HEK293 (cell line): ENCODE measurements at regions not wholly inside any gene's neighbourhood (a gene's known extent, or its start where the extent isn't known, plus 50 kb on each side); places are given as distances from the start of the nearest gene placed in this dataset.

ENCODE experiments used
- CTCF ChIA-PET: fragments of 350-600 bp; formaldehyde crosslinking; extraction: SDS; loops from one replicate; lab custom pipeline; 2021; ENCODE audit warnings: antibody characterized with exemption; lab: Yijun Ruan, JAX
- POLR2A ChIA-PET: fragments of 300-600 bp; formaldehyde crosslinking; extraction: SDS; loops from one replicate; lab custom pipeline; 2020; ENCODE audit warnings: antibody characterized with exemption, inconsistent platforms; lab: Yijun Ruan, JAX
- H3K27ac ChIP-seq: fragments of 200-500 bp; sonication (Bioruptor generic); 2 replicates; pipeline ENCODE4 v1.5.1; 2014; ENCODE audit warnings: low read depth, low read length, control low read depth, inconsistent platforms; ENCODE audit errors: extremely low read depth
- H3K36me3 ChIP-seq, 2 experiments: fragments of 200-500 bp in 1 of 2; sonication (Bioruptor generic) in 1 of 2; 1 replicate in 1 of 2; 2 replicates in 1 of 2; pipeline ENCODE4 v1.5.1; 2014 to 2017; ENCODE audit warnings: inconsistent platforms in 2 of 2, low read length in 2 of 2; ENCODE audit not compliant: control insufficient read depth in 2 of 2, insufficient read depth in 1 of 2
- H3K4me1 ChIP-seq: fragments of 200-500 bp; sonication (Bioruptor generic); 2 replicates; pipeline ENCODE4 v1.5.1; 2014; ENCODE audit warnings: mild to moderate bottlenecking, low read length, inconsistent platforms; ENCODE audit not compliant: control insufficient read depth, insufficient read depth
- H3K4me3 ChIP-seq: 2 replicates; pipeline ENCODE4 v1.5.1; 2011; ENCODE audit warnings: low read depth, mild to moderate bottlenecking, control low read depth, low read length, moderate library complexity
- H3K9me3 ChIP-seq: fragments of 200-500 bp; sonication (Bioruptor generic); 2 replicates; pipeline ENCODE4 v1.5.1; 2014; ENCODE audit warnings: low read depth, low read length, inconsistent platforms; ENCODE audit not compliant: control insufficient read depth, insufficient read depth
- GLI2 ChIP-seq: fragments of 450-650 bp; formaldehyde crosslinking; IDR thresholded peaks from 2 replicates; pipeline ENCODE4; 2017; ENCODE audit warnings: missing biosample characterization, missing genetic modification characterization, low read depth, borderline replicate concordance
- ZBTB20 ChIP-seq: fragments of 450-650 bp; formaldehyde crosslinking; IDR thresholded peaks from 2 replicates; pipeline ENCODE4 v1.5.1; 2016; ENCODE audit warnings: missing biosample characterization, missing genetic modification characterization
- ZEB2 ChIP-seq: fragments of 450-650 bp; formaldehyde crosslinking; IDR thresholded peaks from 2 replicates; pipeline ENCODE4 v1.5.1; 2016; ENCODE audit warnings: missing biosample characterization, missing genetic modification characterization
- ZNF10 ChIP-seq: fragments of 450-650 bp; formaldehyde crosslinking; IDR thresholded peaks from 2 replicates; pipeline ENCODE4 v1.5.1; 2017; ENCODE audit warnings: missing biosample characterization, missing genetic modification characterization
- ZNF133 ChIP-seq: fragments of 450-650 bp; formaldehyde crosslinking; IDR thresholded peaks from 2 replicates; pipeline ENCODE4 v1.5.1; 2016; ENCODE audit warnings: missing biosample characterization, missing genetic modification characterization
- ZNF146 ChIP-seq: fragments of 450-650 bp; formaldehyde crosslinking; IDR thresholded peaks from 2 replicates; pipeline ENCODE4 v1.5.1; 2016; ENCODE audit warnings: missing biosample characterization, missing genetic modification characterization
- ZNF350 ChIP-seq: fragments of 450-650 bp; formaldehyde crosslinking; IDR thresholded peaks from 2 replicates; pipeline ENCODE4 v1.5.0; 2017; ENCODE audit warnings: missing biosample characterization, mild to moderate bottlenecking, missing genetic modification characterization
- ZNF530 ChIP-seq: fragments of 450-650 bp; formaldehyde crosslinking; IDR thresholded peaks from 2 replicates; pipeline ENCODE4 v1.5.1; 2016; ENCODE audit warnings: low read depth, missing biosample characterization, missing genetic modification characterization
- ZNF555 ChIP-seq: fragments of 450-650 bp; formaldehyde crosslinking; conservative IDR thresholded peaks from 2 replicates; pipeline ENCODE4 v1.5.1; 2017; ENCODE audit warnings: missing biosample characterization, mild to moderate bottlenecking, missing genetic modification characterization, inconsistent platforms
- ZNF660 ChIP-seq: fragments of 450-650 bp; IDR thresholded peaks from 2 replicates; pipeline ENCODE4 v1.5.1; 2018; ENCODE audit warnings: missing biosample characterization, mild to moderate bottlenecking, missing genetic modification characterization
- TF ChIP-seq, protein P1 (sequence below): fragments of 450-650 bp; formaldehyde crosslinking; IDR thresholded peaks from 2 replicates; pipeline ENCODE4 v1.5.0; 2017; ENCODE audit warnings: missing biosample characterization, missing genetic modification characterization, borderline replicate concordance
- TF ChIP-seq, protein P2 (sequence below): fragments of 450-650 bp; formaldehyde crosslinking; IDR thresholded peaks from 2 replicates; pipeline ENCODE4 v1.5.1; 2016; ENCODE audit warnings: missing biosample characterization, missing genetic modification characterization, low read depth
- TF ChIP-seq, protein P3 (sequence below): fragments of 450-650 bp; formaldehyde crosslinking; IDR thresholded peaks from 2 replicates; pipeline ENCODE4 v1.5.1; 2017; ENCODE audit warnings: missing biosample characterization, missing genetic modification characterization
- TF ChIP-seq, protein P4 (sequence below): sonication (generic); formaldehyde crosslinking; IDR thresholded peaks from 2 replicates; pipeline ENCODE4 v1.8.1; 2022; ENCODE audit warnings: mild to moderate bottlenecking, moderate library complexity, missing genetic modification reagents
- TF ChIP-seq, protein P5 (sequence below): fragments of 450-650 bp; formaldehyde crosslinking; IDR thresholded peaks from 2 replicates; pipeline ENCODE4 v1.5.1; 2016; ENCODE audit warnings: missing biosample characterization, missing genetic modification characterization
- TF ChIP-seq, protein P6 (sequence below): fragments of 450-650 bp; formaldehyde crosslinking; IDR thresholded peaks from 2 replicates; pipeline ENCODE4 v1.5.1; 2017; ENCODE audit warnings: missing biosample characterization, missing genetic modification characterization
- TF ChIP-seq, protein P7 (sequence below): fragments of 450-650 bp; formaldehyde crosslinking; IDR thresholded peaks from 2 replicates; pipeline ENCODE4 v1.5.1; 2016; ENCODE audit warnings: missing biosample characterization, missing genetic modification characterization
- TF ChIP-seq, protein P8 (sequence below): fragments of 450-650 bp; formaldehyde crosslinking; IDR thresholded peaks from 2 replicates; pipeline ENCODE4 v1.5.1; 2017; ENCODE audit warnings: missing biosample characterization, missing genetic modification characterization

DNA sequence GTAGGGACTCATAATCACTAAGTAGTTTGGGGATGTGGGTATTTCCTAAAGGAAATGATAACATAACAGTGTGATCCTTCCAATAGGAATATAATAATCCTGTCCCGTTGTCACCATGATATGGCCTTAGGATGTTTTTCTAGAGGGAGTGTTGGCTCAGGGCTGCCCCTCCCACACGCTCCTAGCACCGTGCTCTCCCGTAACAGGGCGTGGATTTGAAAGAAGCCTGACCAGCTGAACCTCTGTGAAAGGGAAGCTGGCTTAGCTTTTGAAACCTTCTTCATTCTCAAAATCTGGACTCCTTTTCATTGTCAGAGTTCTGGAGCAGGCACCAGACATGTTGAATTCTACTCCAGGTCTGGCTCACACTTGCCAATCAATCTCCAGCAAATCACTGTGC, 103.4 kb upstream of the SASH1 start:
- H3K36me3 ChIP-seq = no peaks in the 10 kb centered on the region
- no peak overlapping the region for H3K27ac ChIP-seq
- no peaks in the 10 kb centered on the region for H3K9me3 ChIP-seq
- TF ChIP-seq, protein P1, sequence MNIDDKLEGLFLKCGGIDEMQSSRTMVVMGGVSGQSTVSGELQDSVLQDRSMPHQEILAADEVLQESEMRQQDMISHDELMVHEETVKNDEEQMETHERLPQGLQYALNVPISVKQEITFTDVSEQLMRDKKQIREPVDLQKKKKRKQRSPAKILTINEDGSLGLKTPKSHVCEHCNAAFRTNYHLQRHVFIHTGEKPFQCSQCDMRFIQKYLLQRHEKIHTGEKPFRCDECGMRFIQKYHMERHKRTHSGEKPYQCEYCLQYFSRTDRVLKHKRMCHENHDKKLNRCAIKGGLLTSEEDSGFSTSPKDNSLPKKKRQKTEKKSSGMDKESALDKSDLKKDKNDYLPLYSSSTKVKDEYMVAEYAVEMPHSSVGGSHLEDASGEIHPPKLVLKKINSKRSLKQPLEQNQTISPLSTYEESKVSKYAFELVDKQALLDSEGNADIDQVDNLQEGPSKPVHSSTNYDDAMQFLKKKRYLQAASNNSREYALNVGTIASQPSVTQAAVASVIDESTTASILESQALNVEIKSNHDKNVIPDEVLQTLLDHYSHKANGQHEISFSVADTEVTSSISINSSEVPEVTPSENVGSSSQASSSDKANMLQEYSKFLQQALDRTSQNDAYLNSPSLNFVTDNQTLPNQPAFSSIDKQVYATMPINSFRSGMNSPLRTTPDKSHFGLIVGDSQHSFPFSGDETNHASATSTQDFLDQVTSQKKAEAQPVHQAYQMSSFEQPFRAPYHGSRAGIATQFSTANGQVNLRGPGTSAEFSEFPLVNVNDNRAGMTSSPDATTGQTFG (tag by site-specific recombination) = no peak
- H3K4me1 ChIP-seq = no peaks in the 10 kb centered on the region
- POLR2A ChIA-PET = no interaction called here
- CTCF ChIA-PET = interaction anchor here (0.6 kb wide), 1 partner anchor 16 kb away, joined by 3 read pairs; no protein-coding TSS in a partner anchor
- no peak overlapping the region for H3K4me3 ChIP-seq

DNA sequence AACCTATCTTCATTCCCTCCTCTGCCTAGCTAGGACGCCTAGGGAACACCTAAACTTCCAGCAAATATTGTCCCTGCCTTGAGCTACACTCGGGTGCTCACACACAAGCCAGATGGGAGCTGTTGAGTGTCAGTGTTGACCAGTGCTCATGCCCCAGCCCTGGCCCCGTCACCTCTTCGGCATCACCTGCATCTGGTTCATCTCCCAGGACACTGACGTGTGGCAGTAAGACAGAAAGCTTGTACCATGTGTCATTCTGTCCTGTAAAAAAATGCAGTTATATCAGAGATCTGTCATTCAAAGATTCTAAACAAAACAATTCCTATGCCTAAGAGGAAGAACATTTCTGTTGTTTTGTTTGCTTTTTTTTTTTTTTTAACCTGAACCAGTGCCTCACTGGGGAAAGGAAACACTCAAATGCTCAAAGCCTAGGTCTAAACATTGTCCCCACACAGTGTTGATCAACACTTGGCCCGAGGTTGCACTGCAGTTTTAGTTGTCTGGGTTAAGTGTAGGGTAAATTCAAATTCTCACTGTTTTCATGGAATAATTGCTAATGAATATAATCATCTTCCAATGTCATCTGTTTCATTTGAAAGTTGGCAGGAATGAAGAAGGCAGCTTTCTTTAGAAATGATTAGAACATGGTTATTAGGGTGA, 102.7 kb upstream of the SASH1 start:
- ChIA-PET CTCF (interaction anchor here (0.9 kb wide), 2 partner anchors 11 to 60 kb away, joined by 3 to 6 read pairs; no protein-coding TSS in a partner anchor), POLR2A (no interaction called here)
- TF ChIP-seq, protein P2, sequence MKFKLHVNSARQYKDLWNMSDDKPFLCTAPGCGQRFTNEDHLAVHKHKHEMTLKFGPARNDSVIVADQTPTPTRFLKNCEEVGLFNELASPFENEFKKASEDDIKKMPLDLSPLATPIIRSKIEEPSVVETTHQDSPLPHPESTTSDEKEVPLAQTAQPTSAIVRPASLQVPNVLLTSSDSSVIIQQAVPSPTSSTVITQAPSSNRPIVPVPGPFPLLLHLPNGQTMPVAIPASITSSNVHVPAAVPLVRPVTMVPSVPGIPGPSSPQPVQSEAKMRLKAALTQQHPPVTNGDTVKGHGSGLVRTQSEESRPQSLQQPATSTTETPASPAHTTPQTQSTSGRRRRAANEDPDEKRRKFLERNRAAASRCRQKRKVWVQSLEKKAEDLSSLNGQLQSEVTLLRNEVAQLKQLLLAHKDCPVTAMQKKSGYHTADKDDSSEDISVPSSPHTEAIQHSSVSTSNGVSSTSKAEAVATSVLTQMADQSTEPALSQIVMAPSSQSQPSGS (tag by site-specific recombination) = no peak
- TF ChIP-seq ZNF660 (no peak), GLI2 (no peak), ZNF555 (tag by site-specific recombination) (no peak), ZNF350 (tag by site-specific recombination) (no peak), ZNF530 (tag by site-specific recombination) (no peak), ZNF146 (tag by site-specific recombination) (no peak), ZBTB20 (tag by site-specific recombination) (no peak), ZNF133 (tag by site-specific recombination) (no peak), ZEB2 (tag by site-specific recombination) (no peak), ZNF10 (tag by site-specific recombination) (no peak)
- TF ChIP-seq, protein P3, sequence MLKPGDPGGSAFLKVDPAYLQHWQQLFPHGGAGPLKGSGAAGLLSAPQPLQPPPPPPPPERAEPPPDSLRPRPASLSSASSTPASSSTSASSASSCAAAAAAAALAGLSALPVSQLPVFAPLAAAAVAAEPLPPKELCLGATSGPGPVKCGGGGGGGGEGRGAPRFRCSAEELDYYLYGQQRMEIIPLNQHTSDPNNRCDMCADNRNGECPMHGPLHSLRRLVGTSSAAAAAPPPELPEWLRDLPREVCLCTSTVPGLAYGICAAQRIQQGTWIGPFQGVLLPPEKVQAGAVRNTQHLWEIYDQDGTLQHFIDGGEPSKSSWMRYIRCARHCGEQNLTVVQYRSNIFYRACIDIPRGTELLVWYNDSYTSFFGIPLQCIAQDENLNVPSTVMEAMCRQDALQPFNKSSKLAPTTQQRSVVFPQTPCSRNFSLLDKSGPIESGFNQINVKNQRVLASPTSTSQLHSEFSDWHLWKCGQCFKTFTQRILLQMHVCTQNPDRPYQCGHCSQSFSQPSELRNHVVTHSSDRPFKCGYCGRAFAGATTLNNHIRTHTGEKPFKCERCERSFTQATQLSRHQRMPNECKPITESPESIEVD (tag by site-specific recombination) = no peak
- TF ChIP-seq, protein P4, sequence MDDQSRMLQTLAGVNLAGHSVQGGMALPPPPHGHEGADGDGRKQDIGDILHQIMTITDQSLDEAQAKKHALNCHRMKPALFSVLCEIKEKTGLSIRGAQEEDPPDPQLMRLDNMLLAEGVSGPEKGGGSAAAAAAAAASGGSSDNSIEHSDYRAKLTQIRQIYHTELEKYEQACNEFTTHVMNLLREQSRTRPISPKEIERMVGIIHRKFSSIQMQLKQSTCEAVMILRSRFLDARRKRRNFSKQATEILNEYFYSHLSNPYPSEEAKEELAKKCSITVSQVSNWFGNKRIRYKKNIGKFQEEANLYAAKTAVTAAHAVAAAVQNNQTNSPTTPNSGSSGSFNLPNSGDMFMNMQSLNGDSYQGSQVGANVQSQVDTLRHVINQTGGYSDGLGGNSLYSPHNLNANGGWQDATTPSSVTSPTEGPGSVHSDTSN (CRISPR knock-in tag) = no peak
- TF ChIP-seq, protein P5, sequence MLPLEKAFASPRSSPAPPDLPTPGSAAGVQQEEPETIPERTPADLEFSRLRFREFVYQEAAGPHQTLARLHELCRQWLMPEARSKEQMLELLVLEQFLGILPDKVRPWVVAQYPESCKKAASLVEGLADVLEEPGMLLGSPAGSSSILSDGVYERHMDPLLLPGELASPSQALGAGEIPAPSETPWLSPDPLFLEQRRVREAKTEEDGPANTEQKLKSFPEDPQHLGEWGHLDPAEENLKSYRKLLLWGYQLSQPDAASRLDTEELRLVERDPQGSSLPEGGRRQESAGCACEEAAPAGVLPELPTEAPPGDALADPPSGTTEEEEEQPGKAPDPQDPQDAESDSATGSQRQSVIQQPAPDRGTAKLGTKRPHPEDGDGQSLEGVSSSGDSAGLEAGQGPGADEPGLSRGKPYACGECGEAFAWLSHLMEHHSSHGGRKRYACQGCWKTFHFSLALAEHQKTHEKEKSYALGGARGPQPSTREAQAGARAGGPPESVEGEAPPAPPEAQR = no peak
- TF ChIP-seq, protein P6, sequence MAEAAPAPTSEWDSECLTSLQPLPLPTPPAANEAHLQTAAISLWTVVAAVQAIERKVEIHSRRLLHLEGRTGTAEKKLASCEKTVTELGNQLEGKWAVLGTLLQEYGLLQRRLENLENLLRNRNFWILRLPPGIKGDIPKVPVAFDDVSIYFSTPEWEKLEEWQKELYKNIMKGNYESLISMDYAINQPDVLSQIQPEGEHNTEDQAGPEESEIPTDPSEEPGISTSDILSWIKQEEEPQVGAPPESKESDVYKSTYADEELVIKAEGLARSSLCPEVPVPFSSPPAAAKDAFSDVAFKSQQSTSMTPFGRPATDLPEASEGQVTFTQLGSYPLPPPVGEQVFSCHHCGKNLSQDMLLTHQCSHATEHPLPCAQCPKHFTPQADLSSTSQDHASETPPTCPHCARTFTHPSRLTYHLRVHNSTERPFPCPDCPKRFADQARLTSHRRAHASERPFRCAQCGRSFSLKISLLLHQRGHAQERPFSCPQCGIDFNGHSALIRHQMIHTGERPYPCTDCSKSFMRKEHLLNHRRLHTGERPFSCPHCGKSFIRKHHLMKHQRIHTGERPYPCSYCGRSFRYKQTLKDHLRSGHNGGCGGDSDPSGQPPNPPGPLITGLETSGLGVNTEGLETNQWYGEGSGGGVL (tag by site-specific recombination) = no peak
- TF ChIP-seq, protein P7, sequence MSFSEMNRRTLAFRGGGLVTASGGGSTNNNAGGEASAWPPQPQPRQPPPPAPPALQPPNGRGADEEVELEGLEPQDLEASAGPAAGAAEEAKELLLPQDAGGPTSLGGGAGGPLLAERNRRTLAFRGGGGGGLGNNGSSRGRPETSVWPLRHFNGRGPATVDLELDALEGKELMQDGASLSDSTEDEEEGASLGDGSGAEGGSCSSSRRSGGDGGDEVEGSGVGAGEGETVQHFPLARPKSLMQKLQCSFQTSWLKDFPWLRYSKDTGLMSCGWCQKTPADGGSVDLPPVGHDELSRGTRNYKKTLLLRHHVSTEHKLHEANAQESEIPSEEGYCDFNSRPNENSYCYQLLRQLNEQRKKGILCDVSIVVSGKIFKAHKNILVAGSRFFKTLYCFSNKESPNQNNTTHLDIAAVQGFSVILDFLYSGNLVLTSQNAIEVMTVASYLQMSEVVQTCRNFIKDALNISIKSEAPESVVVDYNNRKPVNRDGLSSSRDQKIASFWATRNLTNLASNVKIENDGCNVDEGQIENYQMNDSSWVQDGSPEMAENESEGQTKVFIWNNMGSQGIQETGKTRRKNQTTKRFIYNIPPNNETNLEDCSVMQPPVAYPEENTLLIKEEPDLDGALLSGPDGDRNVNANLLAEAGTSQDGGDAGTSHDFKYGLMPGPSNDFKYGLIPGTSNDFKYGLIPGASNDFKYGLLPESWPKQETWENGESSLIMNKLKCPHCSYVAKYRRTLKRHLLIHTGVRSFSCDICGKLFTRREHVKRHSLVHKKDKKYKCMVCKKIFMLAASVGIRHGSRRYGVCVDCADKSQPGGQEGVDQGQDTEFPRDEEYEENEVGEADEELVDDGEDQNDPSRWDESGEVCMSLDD (tag by site-specific recombination) = no peak
- TF ChIP-seq, protein P8, sequence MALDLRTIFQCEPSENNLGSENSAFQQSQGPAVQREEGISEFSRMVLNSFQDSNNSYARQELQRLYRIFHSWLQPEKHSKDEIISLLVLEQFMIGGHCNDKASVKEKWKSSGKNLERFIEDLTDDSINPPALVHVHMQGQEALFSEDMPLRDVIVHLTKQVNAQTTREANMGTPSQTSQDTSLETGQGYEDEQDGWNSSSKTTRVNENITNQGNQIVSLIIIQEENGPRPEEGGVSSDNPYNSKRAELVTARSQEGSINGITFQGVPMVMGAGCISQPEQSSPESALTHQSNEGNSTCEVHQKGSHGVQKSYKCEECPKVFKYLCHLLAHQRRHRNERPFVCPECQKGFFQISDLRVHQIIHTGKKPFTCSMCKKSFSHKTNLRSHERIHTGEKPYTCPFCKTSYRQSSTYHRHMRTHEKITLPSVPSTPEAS = no peak
- H3K4me3 ChIP-seq = no peak overlapping the region
- no peaks in the 10 kb centered on the region for H3K36me3 ChIP-seq
- H3K4me1 ChIP-seq = no peaks in the 10 kb centered on the region
- no peaks in the 10 kb centered on the region for H3K9me3 ChIP-seq
- H3K27ac ChIP-seq = no peak overlapping the region
